DMS53 treated with DMSO at 0.1 percent for 48 hours (cell line): ENCODE measurements at regions not wholly inside any gene's neighbourhood (a gene's known extent, or its start where the extent isn't known, plus 50 kb on each side); places are given as distances from the start of the nearest gene placed in this dataset.

ENCODE experiments used
- DNase-seq: peaks from one replicate; lab custom pipeline; 2025; ENCODE audit not compliant: unreplicated experiment; lab: John Stamatoyannopoulos, UW

- DNase-seq = no peak
Measured at GRCh38 chr7:22962775-22963350, 51.1 kb downstream of the HYCC1 start.

GRCh38 chr7:22958742-22959141, 55.2 kb downstream of the HYCC1 start:
- DNase-seq = no peak

- no peak for DNase-seq
Measured at GRCh38 chr7:22954251-22954650, 59.7 kb downstream of the HYCC1 start.

GRCh38 chr7:22952306-22953015, 61.5 kb downstream of the HYCC1 start:
- DNase-seq = no peak

GRCh38 chr7:22949944-22950343, 64.0 kb downstream of the HYCC1 start:
- DNase-seq = no peak

GRCh38 chr7:22949221-22949620, 64.7 kb downstream of the HYCC1 start:
- DNase-seq = no peak

GRCh38 chr7:22948770-22949169, 65.2 kb downstream of the HYCC1 start:
- DNase-seq = no peak

GRCh38 chr7:22945584-22945983, 68.3 kb downstream of the HYCC1 start:
- no peak for DNase-seq

- no peak for DNase-seq
Measured at GRCh38 chr7:22944510-22944909, 69.4 kb downstream of the HYCC1 start.

- DNase-seq = no peak
Measured at GRCh38 chr7:22944022-22944421, 69.9 kb downstream of the HYCC1 start.

GRCh38 chr7:22942191-22942590, 71.7 kb downstream of the HYCC1 start:
- DNase-seq = no peak

- no peak for DNase-seq
Measured at GRCh38 chr7:22939842-22940241, 74.1 kb downstream of the HYCC1 start.

GRCh38 chr7:22937946-22938345, 76.0 kb downstream of the HYCC1 start:
- DNase-seq = no peak

GRCh38 chr7:22936246-22936645, 77.7 kb downstream of the HYCC1 start:
- DNase-seq = no peak

- no peak for DNase-seq
Measured at GRCh38 chr7:22935269-22935668, 78.7 kb downstream of the HYCC1 start.

GRCh38 chr7:22934473-22935065, 79.4 kb downstream of the HYCC1 start:
- no peak for DNase-seq

GRCh38 chr7:22934023-22934422, 79.9 kb downstream of the HYCC1 start:
- DNase-seq = no peak

- no peak for DNase-seq
Measured at GRCh38 chr7:22932896-22933295, 81.0 kb downstream of the HYCC1 start.

GRCh38 chr7:22931011-22931410, 82.9 kb downstream of the HYCC1 start:
- DNase-seq = no peak

GRCh38 chr7:22922307-22922706, 91.6 kb downstream of the HYCC1 start:
- DNase-seq = no peak

- DNase-seq = no peak
Measured at GRCh38 chr7:22921386-22922086, 92.4 kb downstream of the HYCC1 start.

- DNase-seq = peak; percentile 57
Measured at GRCh38 chr7:22920672-22921071, 93.3 kb downstream of the HYCC1 start.
